ENCODE measurements at regions not wholly inside any gene's neighbourhood (a gene's known extent, or its start where the extent isn't known, plus 50 kb on each side); places are given as distances from the start of the nearest gene placed in this dataset.

DNA sequence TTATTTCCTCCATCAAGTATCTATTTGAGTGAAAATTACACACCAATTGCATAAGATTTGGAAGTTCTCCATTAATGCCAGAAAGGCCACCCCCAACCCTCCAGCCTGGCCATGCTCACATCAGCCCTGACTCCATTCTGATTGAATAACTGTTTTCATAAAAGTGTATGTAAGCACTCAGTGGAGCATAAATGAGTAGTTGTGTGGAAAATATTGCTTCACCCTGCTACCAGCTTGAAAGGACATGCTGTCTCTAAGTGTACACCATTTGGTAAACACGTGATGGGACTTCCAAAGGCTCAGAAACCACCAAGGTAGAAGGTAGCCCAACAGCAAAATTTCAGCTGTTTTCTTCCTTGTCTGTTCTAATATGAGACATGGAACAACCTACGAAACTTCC lies 393.8 kb downstream of the ZNF385D start:
- H3K9me3 ChIP-seq (ENCODE audit: low read depth) = no peaks in the 10 kb centered on the region
- H3K4me1 ChIP-seq (ENCODE audit: low read depth) = no peaks in the 10 kb centered on the region
- no peak for DNase-seq (ENCODE audit: low read depth in 1 of 2, low spot score in 1 of 2)
- no peak overlapping the region for H3K27ac ChIP-seq
- H3K27me3 ChIP-seq = no peaks in the 10 kb centered on the region
- no peaks in the 10 kb centered on the region for H3K36me3 ChIP-seq
- H3K4me3 ChIP-seq = no peak overlapping the region
- no peak for TF ChIP-seq CTCF (IDR thresholded peaks at IDR 0.05; ENCODE audit: low read depth, low read length)

GRCh38 chr3:21356402-21356801 lies 394.6 kb downstream of the ZNF385D start:
- Histone ChIP-seq H3K4me3 (no peak overlapping the region), H3K27me3 (no peaks in the 10 kb centered on the region), H3K36me3 (no peaks in the 10 kb centered on the region), H3K27ac (no peak overlapping the region), H3K4me1 (ENCODE audit: low read depth) (no peaks in the 10 kb centered on the region), H3K9me3 (ENCODE audit: low read depth) (no peaks in the 10 kb centered on the region)
- no peak for TF ChIP-seq CTCF (IDR thresholded peaks at IDR 0.05; ENCODE audit: low read depth, low read length)
- no peak for DNase-seq (ENCODE audit: low read depth in 1 of 2, low spot score in 1 of 2)

GRCh38 chr3:21345382-21345976 lies 405.5 kb downstream of the ZNF385D start:
- Histone ChIP-seq H3K4me3 (no peak overlapping the region), H3K27me3 (no peaks in the 10 kb centered on the region), H3K4me1 (ENCODE audit: low read depth) (no peaks in the 10 kb centered on the region), H3K27ac (no peak overlapping the region), H3K36me3 (no peaks in the 10 kb centered on the region), H3K9me3 (ENCODE audit: low read depth) (no peaks in the 10 kb centered on the region)
- no peak for DNase-seq (ENCODE audit: low read depth in 1 of 2, low spot score in 1 of 2)
- TF ChIP-seq CTCF (IDR thresholded peaks at IDR 0.05; ENCODE audit: low read depth, low read length) = no peak

GRCh38 chr3:21331857-21332256 lies 419.2 kb downstream of the ZNF385D start:
- Histone ChIP-seq H3K4me3 (no peak overlapping the region), H3K27ac (no peak overlapping the region)
- TF ChIP-seq CTCF (IDR thresholded peaks at IDR 0.05; ENCODE audit: low read depth, low read length) = no peak

GRCh38 chr3:21331321-21331720 lies 419.7 kb downstream of the ZNF385D start:
- TF ChIP-seq CTCF (IDR thresholded peaks at IDR 0.05; ENCODE audit: low read depth, low read length) = no peak
- H3K36me3 ChIP-seq = no peaks in the 10 kb centered on the region
- DNase-seq (ENCODE audit: low read depth in 1 of 2, low spot score in 1 of 2) = no peak
- H3K4me3 ChIP-seq = no peak overlapping the region
- no peaks in the 10 kb centered on the region for H3K9me3 ChIP-seq (ENCODE audit: low read depth)
- H3K27ac ChIP-seq = no peak overlapping the region
- H3K27me3 ChIP-seq = no peaks in the 10 kb centered on the region
- peaks cover 5% of the 10 kb centered on the region for H3K4me1 ChIP-seq (ENCODE audit: low read depth)

More at GRCh38 chr3:21331857-21332256, 419.2 kb downstream of the ZNF385D start:
- Histone ChIP-seq H3K9me3 (ENCODE audit: low read depth) (no peaks in the 10 kb centered on the region), H3K36me3 (no peaks in the 10 kb centered on the region), H3K4me1 (ENCODE audit: low read depth) (peaks cover 5% of the 10 kb centered on the region), H3K27me3 (no peaks in the 10 kb centered on the region)
- DNase-seq (ENCODE audit: low read depth in 1 of 2, low spot score in 1 of 2) = no peak
